SKM-1 (cell line): ENCODE measurements at regions not wholly inside any gene's neighbourhood (a gene's known extent, or its start where the extent isn't known, plus 50 kb on each side); places are given as distances from the start of the nearest gene placed in this dataset.
"Not testable (repeated sequence)": the region's sequence is repeated elsewhere in the genome, so short reads cannot be mapped to it uniquely, and the experiment has no call there.

Source experiments
- DNase-seq: peaks from one replicate; lab custom pipeline; 2025; ENCODE audit not compliant: unreplicated experiment; lab: John Stamatoyannopoulos, UW

DNA sequence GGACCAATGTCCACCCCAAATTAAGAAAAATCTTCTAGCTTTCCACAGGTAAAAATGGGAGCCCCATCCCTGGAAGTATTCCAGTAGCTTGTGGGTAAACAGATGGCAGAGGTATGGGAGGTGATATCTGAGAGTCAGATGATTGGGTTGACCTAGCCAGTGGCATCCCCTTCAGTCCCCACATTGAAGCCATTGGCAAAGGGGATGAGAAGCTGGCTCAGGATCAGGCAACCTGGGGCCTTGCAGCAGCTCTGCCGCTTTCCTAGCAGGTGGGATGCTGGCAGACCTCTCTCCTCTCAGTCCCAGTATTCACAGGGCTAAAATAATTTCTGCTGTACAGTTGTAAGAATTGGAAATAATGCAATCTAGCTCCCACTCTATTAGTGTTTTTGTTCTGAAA lies 108.9 kb upstream of the KCNG1 start:
- no peak for DNase-seq

GRCh38 chr20:51129147-51129776 lies 106.4 kb upstream of the KCNG1 start:
- no peak for DNase-seq

GRCh38 chr20:51128198-51128597 lies 105.3 kb upstream of the KCNG1 start:
- no peak for DNase-seq

DNA sequence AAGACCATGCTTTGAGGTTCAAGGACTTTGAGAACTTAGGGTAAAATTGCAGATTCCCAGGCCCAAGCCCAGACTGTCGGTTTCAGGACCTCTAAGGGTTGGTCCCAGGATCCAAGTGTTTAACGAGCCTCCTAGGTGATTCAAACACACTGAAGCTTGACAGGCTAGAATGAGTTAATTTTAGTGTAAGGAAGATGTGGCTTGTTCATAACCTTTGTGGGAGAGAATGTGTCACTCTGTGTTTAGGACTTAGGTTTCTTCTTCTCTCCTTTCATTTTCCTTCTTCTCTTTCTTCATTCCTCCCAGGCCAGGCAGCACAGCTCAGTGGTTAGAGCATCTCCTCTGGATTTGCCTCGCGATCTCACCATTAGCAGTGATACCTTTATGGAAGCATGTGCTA lies 104.8 kb upstream of the KCNG1 start:
- no peak for DNase-seq

DNA sequence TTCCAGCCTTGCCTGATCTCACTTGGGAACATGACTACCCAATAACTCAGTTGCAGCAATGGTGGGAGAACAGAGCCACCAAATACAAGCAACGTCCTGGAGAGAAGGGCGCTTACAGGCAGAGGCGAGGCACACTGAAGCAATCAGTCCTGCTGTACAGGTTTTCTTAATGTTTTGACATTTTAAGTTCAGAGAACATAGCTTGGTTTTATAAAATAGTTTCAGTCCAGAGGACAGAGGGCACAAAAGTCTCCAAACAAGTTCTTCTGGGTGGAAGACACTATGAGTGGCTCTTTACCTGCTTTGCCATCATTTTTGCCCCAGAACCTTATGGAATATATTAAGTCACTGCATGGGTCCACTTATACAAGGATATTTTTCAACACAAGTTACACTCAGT lies 103.4 kb upstream of the KCNG1 start:
- DNase-seq = no peak

DNA sequence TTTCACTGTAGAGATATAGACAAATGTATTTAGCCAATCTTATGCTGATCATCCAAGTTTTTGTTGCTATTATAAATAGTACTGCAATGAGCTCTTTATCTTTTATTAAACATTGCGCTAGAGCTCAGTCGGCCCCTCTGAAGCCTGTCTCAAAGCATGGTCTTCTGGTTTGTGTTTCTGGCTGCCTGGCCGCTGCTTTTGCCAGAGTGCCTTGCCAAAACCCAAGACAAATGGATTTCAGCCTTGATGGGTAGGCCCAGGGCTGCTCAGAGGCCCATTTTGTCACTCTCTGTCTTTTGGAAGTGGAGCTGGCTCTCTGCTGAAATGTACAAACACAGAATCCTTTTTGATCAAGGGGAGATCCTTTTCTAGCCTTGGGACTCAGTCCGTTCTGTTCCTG lies 102.9 kb upstream of the KCNG1 start:
- DNase-seq = no peak

DNA sequence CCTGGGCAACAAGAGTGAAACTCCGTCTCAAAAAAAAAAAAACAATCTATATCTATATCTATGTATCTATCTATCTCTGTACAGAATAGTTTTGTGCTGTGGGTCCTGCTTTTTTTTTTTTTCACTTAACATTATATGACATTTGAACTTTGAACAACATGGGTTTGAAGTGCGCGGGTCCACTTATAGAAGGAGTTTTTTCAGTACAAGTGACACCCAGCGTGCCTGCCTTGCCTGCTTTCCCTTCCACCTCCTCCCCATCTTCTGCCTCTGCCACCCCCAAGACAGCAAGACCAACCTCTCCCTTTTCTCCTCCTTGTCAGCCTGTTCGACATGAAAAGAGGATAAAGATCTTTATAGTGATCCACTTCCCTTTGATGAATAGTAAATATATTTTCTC lies 102.2 kb upstream of the KCNG1 start:
- DNase-seq = no peak

- DNase-seq = not testable (repeated sequence)
Observed at GRCh38 chr20:51123887-51124286, 101.0 kb upstream of the KCNG1 start.

DNA sequence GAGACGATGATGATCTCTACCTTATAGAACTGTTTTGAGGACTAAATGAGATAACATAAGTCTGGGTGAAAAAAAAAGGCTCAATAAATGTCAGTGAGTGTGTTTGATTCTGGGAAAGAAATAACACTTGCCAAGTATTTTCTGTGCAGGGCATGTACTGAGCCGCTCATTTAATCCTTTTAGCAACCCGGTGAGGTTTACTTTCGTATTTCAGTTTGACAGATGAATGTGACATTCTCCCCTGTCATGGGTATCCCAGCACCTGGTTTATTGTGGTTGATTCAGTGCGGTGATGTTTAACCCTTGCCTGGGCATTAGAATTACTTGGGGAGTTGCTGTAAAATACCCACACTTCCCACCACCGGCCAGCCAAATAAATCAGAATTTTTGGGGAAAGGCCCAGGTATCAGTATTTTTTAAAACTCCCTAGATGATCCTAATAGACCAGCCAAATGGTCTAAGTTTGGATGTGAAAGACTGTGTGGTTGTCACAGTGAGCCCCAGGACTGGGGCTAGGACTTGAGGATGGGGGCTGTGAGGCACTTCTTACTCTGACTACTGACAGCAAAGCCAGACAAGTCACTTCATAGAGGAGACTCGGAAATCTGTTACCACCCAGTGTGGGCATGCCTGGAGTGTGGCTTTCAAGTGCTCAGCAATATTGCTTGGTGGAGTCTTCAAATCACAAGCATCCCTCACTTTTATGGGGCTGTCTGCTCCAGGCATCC lies 100.2 kb upstream of the KCNG1 start:
- DNase-seq = no peak

GRCh38 chr20:51121901-51122412 lies 99.0 kb upstream of the KCNG1 start:
- no peak for DNase-seq

DNA sequence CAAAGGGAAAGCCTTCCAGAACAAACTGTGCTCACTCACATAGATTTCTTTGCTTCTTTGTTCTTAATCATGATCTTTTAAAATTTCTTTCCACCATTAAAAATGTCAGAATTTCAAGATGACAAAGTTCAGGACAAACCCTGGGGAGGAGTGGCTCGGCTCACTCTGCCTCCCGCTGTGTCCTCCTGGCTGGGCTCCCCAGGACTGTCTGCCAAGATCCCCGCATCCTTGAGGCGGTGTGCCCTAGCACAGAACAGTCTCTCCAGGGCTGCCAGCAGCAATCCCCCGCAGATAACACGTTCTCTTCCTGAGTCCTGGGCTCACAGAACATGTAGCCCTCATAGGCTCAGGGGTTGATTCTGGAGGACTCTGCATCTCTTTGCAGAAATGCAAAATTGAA lies 98.4 kb upstream of the KCNG1 start:
- DNase-seq = no peak

DNA sequence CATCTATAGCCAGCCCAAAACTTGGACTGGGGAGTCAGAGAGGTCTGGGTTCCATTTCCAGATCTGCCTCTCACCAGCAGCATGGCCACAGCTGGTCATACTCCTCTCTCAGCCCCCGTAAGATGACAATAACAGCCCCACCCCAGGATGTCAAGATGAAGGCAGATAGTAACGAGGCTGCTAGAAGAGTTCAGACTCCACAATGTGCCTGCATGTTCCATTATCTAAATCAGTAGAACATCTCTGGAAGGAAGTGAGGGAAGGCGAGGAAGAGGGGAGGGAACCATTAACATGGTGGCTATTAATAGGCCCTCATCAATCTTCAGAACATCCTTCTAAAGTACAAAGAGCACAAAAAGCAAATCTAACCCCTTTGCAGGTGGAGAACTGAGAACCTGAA lies 98.0 kb upstream of the KCNG1 start:
- no peak for DNase-seq

- DNase-seq = no peak
Observed at GRCh38 chr20:51120438-51120837, 97.5 kb upstream of the KCNG1 start.

- no peak for DNase-seq
Observed at GRCh38 chr20:51119914-51120313, 97.0 kb upstream of the KCNG1 start.

GRCh38 chr20:51118985-51119527 lies 96.1 kb upstream of the KCNG1 start:
- DNase-seq = no peak

DNA sequence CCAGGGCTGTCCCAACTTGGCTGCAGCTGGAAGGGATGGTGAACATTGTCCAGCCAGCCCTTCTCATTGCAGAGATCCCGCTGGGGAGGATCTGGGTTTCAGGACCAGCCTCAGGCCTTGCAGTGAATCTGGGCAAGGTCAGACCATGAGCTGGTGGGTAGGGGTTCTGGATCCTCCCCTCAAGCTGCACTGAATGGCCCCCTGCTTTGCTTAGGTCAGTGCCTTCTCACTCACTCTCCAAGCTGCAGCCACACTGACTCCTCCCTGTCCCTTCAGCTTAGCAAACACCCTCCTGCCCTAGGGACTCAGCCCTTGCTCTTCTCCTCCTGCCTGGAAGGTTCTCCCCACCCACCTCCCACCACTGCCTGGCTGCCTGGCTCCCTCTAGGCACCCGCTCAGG lies 95.3 kb upstream of the KCNG1 start:
- DNase-seq = no peak

- DNase-seq = no peak
Observed at GRCh38 chr20:51116765-51117686, 94.1 kb upstream of the KCNG1 start.

- no peak for DNase-seq
Observed at GRCh38 chr20:51111290-51111689, 88.4 kb upstream of the KCNG1 start.

DNA sequence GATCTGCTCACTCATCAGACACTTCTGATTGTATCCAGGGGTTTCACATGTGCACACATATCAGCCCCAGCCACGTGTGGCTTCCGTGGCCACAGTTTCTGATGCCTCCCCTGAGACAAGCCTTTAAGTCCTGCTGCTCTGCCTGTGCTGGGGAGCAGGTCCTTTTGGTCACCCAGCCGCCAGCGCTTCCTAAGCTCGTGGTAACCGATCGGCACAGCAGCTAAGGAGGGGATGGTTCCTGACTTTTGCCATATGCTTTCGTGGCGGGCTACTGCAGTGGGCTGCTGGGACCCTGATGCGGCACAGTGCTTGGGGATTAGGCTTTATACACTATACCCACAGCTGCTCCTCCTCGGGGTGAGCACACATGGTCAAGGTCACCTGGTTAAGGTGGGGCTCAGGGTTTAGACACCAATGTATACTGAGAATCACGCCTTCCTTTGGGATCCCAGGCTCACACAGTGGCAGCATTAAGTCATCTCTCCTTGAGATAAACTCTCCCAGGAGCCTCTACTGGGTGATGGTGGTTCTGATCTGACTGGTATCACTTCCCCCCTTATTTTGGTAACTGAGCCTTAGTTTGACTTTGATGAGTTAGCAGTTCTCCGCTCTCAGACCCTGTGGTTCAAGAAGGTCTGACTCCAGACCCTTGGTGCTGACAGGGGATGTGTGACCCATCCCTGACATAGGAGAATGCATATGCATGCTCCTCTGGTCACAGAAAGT lies 85.9 kb upstream of the KCNG1 start:
- DNase-seq = no peak

DNA sequence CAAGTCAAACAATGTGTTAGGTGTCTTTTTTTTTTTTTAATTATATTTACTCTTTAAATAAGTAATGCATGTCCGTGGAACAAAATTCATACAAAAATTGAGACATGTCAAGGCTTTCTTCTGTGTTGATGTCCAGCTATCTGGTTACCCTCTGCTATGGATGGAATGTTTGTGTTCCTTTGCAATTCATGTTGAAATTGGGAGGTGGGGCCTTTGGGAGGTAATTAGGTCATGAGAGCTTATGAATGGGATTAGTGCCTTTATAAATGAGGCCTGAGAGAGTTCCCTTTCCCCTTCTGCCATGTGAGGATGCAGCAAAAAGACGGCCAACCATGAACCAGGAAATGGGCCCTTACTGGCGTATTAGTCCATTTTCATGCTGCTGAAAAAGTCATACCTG lies 83.1 kb upstream of the KCNG1 start:
- no peak for DNase-seq
